ENCODE measurements at regions not wholly inside any gene's neighbourhood (a gene's known extent, or its start where the extent isn't known, plus 50 kb on each side); places are given as distances from the start of the nearest gene placed in this dataset.

GRCh38 chr1:188363943-188364342 lies 1535.2 kb downstream of the PLA2G4A start:
- no peak for DNase-seq

DNA sequence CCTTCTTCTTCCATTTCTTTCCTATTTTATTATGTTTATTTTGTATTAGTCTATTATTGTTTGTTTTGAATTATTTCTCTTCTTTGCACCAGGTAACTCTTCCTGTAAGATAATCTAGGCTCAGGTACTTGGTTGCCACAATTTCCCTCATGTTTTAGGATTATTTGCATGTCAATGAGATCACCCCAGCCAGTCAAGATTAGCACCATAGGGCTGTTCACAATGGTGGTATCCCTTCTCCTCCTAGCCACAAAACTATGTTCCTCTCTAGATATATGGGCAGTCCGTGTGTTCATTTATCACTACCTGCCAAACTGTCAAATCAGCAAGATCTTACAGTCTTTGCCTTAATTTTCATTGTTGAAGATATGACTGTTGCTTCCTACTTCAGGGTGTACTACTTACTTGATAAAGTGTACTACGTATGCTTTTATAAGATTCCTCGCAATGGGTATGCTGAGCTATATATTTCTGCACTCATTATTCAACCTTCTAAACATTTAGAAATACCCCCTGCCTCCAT lies 1536.2 kb downstream of the PLA2G4A start:
- DNase-seq: peak in 1 of 2 experiments; percentile 15

DNA sequence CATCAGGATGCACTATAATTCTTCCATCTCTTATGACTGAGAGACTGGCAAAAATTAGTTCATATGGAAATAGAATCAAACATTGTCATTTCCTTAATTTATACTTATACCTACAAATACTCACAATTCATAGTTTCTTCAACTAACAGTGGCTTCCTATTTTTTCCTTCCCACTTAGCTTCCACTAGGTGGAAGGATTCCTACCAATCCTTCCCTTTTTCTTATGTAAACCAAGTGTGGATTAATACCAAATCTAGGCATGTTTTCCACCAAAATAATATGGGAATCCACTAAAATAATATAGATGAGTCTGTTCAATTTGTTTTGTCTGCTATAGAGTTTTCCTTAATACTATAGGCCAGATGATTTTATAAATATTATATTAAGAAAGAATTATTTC lies 1537.1 kb downstream of the PLA2G4A start:
- no peak for DNase-seq

DNA sequence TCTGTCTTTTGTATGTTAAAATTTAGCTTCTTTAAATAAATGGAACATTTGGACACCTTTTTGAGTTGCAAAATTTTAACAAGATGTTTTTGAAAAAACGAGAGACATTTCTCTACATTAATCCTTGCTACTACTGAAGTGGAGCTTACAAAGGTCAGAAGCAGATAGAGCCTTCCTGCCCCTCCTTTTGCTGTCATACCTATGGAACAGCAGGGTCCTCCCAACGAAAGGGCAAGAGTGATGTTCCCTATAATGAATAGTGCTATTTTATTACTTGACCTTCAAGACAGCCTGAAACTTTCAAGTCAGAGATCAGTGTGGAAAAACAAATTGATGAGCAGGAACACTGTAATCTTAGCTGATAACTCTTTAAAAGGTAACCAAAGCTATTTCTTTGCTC lies 1538.9 kb downstream of the PLA2G4A start:
- no peak for DNase-seq

DNA sequence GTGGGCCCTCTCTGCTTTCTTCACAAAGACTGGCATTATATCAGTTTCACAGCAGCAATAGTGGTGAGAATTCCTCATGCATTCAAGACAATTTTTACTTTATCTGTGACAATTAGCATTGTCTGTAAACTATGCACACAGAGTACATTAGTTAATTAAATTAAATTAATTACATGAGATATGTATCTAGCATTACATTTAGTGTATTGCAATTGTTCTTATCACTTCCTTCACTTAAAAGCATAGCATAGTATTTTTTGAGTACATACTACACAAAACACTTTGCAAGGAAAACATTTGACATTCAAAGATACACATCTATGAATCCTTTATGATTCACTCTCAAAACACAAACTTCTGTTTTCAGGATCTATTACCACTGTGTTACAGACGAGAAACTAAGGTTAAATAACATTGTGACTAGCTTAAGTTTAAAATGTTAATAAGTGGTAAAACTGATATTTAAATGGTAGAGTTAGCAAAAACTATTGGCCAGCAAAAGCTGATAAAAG lies 1542.6 kb downstream of the PLA2G4A start:
- no peak for DNase-seq

DNA sequence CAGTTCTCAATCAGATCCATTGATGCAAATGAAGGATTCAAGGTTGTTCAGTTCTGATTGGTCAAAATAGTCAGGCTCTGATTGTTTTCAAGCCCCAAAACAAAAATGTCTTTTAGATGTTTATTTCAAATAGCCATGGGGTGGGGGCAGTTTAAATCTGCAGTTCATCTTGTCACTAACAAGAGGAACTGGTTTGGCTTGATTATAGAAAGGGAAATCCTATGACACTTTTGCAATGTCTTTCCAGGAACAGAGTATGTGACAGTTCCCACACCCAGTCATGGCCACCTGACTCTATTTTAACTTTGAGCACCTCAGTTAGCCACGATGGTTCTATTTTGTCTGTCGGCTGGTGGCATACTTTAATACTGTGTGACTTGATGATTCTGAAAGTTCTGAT lies 1544.1 kb downstream of the PLA2G4A start:
- DNase-seq: no peak

DNA sequence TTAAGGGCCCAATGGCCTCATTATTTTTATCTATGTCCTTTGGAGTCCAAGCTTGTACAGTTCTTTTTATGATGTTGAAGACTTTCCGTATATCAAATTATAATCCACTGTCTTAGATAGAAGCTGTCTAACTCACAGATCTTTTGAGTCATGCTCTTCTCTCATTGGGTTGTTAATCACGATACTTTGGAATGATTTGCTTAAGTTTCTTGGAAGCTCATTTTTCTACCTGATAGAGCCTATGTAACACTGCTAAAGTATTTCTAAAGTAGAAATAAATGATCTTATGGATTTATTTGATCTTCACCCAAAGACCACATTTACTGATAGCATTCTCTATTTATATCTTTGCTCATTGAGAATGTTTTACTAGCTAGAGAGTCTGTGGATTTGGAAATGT lies 1554.1 kb downstream of the PLA2G4A start:
- DNase-seq: no peak

GRCh38 chr1:188386161-188386560 lies 1557.4 kb downstream of the PLA2G4A start:
- no peak for DNase-seq

DNA sequence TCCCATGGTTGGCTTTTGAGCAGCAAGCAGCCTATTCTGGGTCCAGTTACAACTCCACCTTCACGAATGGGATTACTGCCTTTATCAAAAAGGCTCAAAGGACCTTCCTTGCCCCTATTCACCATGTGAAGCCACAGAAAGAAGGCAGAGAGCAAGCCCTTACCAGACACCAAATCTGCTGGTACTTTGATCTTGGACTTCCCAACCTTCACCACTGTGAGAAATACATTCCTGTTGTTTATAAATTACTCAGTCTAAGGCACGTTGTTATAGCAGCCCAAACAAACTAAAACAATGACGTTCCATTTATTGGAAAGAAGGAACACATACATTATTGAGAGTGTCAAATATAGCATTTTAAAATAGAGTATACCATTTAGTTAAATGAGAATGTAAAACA lies 1557.9 kb downstream of the PLA2G4A start:
- DNase-seq: no peak

- no peak for DNase-seq
These were observed 1565.9 kb downstream of the PLA2G4A start for GRCh38 chr1:188394677-188395076.

DNA sequence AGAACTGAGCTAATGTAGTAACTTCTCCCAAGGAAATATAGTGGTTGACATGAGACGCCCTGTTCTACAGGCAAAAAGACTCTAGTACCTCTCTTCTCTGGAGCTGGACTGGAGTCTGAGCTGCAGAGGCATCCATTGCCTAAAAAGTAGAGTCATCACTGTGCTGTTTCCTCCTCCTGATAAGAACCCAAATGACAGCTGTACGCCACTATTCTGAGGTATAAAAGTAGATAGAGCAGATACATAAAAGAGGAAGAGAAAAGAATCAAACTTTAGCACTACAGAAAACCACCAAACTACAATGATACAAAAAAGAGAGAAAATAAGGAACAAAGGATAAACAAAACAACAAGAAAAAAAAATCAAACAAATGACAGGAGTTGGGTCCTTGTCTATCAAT lies 1568.8 kb downstream of the PLA2G4A start:
- no peak for DNase-seq

DNA sequence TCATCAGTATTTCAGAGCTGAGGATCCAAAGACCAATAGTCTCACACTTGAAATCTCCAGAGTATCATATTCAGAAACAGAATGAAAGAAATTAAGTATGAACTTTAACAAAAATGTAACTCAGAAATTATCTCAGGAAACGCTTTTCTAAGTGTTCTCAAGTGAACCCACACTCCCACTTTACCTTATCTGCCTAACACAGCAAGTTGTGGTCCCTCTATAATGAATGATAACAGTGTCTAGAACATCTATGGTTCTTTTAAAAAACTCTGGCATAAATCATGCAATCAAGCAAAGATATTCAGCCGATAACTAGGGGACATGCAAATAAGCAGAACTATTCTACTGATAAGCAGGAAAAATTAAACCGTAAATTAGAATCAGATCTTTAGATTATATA lies 1574.2 kb downstream of the PLA2G4A start:
- no peak for DNase-seq

- no peak for DNase-seq
These were observed 1577.9 kb downstream of the PLA2G4A start for GRCh38 chr1:188406636-188407035.

GRCh38 chr1:188420177-188420576 lies 1591.4 kb downstream of the PLA2G4A start:
- DNase-seq: no peak

GRCh38 chr1:188423073-188423472 lies 1594.3 kb downstream of the PLA2G4A start:
- no peak for DNase-seq

DNA sequence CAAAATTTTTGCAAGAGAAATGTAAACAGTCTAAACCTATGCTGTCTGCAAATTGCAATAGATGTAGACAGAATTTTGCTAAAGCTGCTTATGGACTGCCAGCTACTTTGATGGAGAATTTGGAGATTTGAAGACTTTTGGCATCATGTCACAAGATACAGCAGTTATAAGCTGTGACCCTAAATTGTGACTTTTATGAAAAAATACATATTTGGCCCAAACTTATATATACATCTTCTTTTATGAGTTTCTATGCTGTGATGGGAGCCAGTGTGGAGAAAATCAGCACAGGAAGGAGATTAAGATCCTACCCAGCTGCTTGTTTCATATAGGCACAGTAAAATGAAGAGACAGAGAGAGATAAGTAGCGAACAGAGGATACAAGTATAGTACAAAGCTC lies 1595.4 kb downstream of the PLA2G4A start:
- no peak for DNase-seq

DNA sequence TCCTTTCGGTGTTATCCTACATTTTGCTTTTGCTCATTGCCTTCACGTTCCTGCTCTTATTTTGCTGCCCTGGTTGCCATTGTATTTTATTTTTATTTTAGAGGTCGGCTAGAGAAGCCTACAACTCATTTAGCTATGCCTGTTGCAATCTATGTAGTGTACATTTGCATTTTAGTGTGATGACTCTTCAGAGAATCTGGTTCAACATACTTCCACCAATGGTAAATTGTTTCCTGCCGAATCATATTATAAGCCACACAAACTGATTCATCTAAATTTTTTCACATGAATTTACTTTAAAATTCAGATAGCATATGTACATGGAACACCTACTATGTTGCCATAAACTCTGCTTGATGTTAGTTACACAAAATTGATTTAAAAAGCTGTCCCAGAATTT lies 1596.9 kb downstream of the PLA2G4A start:
- no peak for DNase-seq

GRCh38 chr1:188426561-188426960 lies 1597.8 kb downstream of the PLA2G4A start:
- DNase-seq: no peak

DNA sequence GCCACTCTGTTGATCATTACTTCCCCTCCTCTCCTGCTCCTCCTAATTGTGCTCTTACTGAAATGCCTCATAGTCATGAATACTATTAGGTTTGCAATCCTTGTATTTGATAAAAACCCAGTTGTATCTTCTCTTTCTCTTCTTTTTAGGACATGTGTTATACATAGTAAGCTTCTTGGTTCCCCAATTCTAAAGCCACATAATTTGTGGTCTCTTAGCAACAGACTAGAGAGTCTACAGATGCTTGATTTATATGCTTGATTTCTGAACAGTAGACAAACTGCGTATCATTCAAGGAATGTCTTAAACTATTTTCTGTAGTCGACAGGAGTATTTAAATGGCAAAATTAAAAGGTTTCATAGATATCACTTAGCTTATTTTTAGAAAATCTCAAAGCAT lies 1598.9 kb downstream of the PLA2G4A start:
- DNase-seq: no peak

GRCh38 chr1:188429386-188429785 lies 1600.6 kb downstream of the PLA2G4A start:
- no peak for DNase-seq

- DNase-seq: no peak
These were observed 1603.7 kb downstream of the PLA2G4A start for GRCh38 chr1:188432427-188432826.

- no peak for DNase-seq
These were observed 1604.7 kb downstream of the PLA2G4A start for GRCh38 chr1:188433425-188433824.

DNA sequence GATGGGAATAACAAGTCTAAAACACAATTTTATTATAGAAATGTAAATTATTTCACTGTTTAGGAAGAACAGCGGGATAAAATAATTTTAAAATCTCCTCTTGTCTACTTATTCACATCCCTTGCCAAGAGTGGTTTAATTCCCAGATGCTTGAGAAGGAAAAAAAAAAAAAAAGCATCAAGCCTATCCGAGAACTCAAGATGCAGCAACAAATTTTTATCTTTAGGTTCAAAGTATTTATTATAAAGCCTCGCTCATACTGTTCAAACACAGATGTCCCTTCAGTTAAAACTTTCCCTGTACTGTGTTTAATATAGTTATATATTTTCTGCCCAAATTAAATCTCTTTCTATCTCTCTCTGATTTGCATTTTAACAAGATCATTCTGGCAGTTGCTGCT lies 1615.8 kb downstream of the PLA2G4A start:
- no peak for DNase-seq

DNA sequence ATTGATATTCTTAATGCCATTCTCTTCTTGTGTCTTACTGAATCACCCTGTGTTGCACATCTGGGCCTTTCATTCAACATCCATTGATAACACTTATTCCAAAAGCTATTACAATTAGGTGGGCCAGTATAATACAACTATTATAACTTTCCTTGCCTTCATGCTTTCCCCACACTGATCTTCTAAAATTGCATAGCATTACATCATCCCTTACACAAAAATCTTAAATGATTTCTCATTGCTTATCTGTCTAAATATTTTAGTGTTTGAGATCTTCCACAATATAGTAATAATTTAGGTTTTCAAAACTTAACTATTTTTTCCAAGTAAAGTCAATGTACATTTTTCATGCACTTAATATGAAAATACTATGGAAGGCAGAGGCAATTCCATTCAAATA lies 1634.1 kb downstream of the PLA2G4A start:
- no peak for DNase-seq

DNA sequence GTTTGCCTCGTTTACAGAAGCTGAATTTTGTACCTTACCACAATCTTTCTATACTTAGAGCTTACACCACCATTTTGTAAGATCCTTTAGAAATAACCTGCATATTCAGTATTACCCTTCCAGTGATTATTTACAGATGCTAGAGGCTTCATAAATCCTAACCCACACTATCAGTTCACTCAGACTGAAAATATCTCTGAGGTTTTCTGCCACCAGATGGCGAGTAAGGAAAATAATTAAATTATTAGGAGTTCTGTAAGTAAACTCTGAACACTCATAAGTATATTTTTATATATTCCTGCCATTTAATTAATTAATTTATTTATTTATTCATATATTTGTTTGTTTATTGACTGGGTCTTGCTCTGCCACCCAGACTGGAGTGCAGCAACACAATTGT lies 1635.2 kb downstream of the PLA2G4A start:
- DNase-seq: peak in 1 of 2 experiments; percentile 25

GRCh38 chr1:188466539-188466938 lies 1637.8 kb downstream of the PLA2G4A start:
- no peak for DNase-seq
